CD4-positive, alpha-beta T cell (primary cell): ENCODE measurements at regions not wholly inside any gene's neighbourhood (a gene's known extent, or its start where the extent isn't known, plus 50 kb on each side); places are given as distances from the start of the nearest gene placed in this dataset.

Experiments used
- ATAC-seq: fragments of 200-7000 bp; cut with Tn5 transposase; one replicate; pipeline ENCODE4 v1.10.0; 2022; ENCODE audit warnings: mild to moderate bottlenecking; ENCODE audit not compliant: poor library complexity
- CTCF ChIA-PET: fragments of 350-600 bp; sonication (Branson Sonifier 250); formaldehyde crosslinking; loops from one replicate; lab custom pipeline; 2021; ENCODE audit warnings: antibody characterized with exemption, inconsistent platforms; lab: Charles Lee
- POLR2A ChIA-PET: fragments of 350-600 bp; sonication (Branson Sonifier 250); formaldehyde crosslinking; loops from one replicate; lab custom pipeline; 2021; ENCODE audit warnings: antibody characterized with exemption, inconsistent platforms; lab: Charles Lee
- DNase-seq, 14 experiments: peaks; one replicate each; pipeline ENCODE4 v3.0.0-alpha.2; 2013 to 2020; ENCODE audit warnings: mixed read lengths in 2 of 14
- H3K27ac ChIP-seq, 2 donors: one replicate each; pipeline versions ENCODE4 v1.5.1 to v1.7.0; 2013; ENCODE audit warnings: low read length in 2 of 2, low read depth in 1 of 2, mild to moderate bottlenecking in 1 of 2
- H3K27me3 ChIP-seq, 2 experiments: 1 replicate in 1 of 2; 2 replicates in 1 of 2; pipeline versions ENCODE4 v1.6.1 to v1.7.0; 2013; ENCODE audit warnings: low read length in 2 of 2, control low read depth in 1 of 2, mild to moderate bottlenecking in 1 of 2, moderate library complexity in 1 of 2; ENCODE audit not compliant: insufficient read depth in 2 of 2, control insufficient read depth in 1 of 2
- H3K36me3 ChIP-seq: one replicate; pipeline ENCODE4 v1.6.1; 2013; ENCODE audit warnings: low read length, control low read depth; ENCODE audit not compliant: insufficient read depth
- H3K4me1 ChIP-seq: one replicate; pipeline ENCODE4 v1.6.1; 2013; ENCODE audit warnings: low read length, control low read depth; ENCODE audit not compliant: insufficient read depth
- H3K4me3 ChIP-seq: one replicate; pipeline ENCODE4 v1.5.1; 2013; ENCODE audit warnings: mild to moderate bottlenecking, low read length, moderate library complexity
- H3K9me3 ChIP-seq, 2 experiments: 1 replicate in 1 of 2; 2 replicates in 1 of 2; pipeline versions ENCODE4 v1.6.1 to v1.7.0; 2013; ENCODE audit warnings: low read length in 2 of 2, mild to moderate bottlenecking in 2 of 2, control low read depth in 1 of 2, moderate library complexity in 1 of 2; ENCODE audit not compliant: control insufficient read depth in 1 of 2, insufficient read depth in 1 of 2
- H3K27ac Mint-ChIP-seq: one replicate; pipeline ENCODE4 v1.8.0; 2020; ENCODE audit warnings: mixed read lengths
- H3K27me3 Mint-ChIP-seq: one replicate; pipeline ENCODE4 v1.8.0; 2021; ENCODE audit warnings: mixed read lengths
- H3K36me3 Mint-ChIP-seq: one replicate; pipeline ENCODE4 v1.8.0; 2021; ENCODE audit warnings: low read depth, mixed read lengths
- H3K4me1 Mint-ChIP-seq: one replicate; pipeline ENCODE4 v1.8.0; 2021; ENCODE audit warnings: low read depth, mixed read lengths
- H3K4me3 Mint-ChIP-seq: one replicate; pipeline ENCODE4 v1.8.0; 2020; ENCODE audit warnings: mild to moderate bottlenecking, mixed read lengths
- H3K9me3 Mint-ChIP-seq: one replicate; pipeline ENCODE4 v1.8.0; 2020; ENCODE audit warnings: mixed read lengths
- intact Hi-C, 2 experiments: fragments of 100-400 bp; cut with DNase I in 1 of 2; cut with micrococcal nuclease in 1 of 2; formaldehyde crosslinking; loops; one replicate each; pipeline versions ENCODE4 v1.15.1 to v1.9.0; 2023 to 2025; cut with DNase I, micrococcal nuclease
- TF ChIP-seq, protein P1 (sequence below): fragments of 200-600 bp; IDR thresholded peaks from one replicate; pipeline ENCODE4 v1.8.0; 2022; ENCODE audit warnings: antibody characterized with exemption, mild to moderate bottlenecking

DNA sequence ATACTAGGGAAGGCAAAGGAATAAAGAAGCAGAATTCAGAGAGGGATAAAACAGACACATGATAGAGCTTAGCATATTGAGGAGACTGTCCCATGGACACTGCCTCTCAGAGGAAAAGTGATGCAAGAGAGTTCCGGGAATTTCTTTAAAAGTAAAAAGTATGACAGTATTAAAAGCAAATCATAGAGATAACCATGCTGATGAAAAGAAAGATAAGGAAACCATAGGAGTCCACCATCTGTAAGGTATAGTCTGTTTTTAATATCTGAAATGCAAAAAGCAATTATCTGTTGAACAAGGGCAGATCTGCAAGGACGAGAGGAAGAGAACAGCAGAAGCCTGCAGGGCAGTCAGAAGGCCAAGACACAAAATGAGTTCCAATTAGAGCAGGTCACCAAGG is 495.9 kb upstream of the GOLIM4 start:
- Mint-ChIP-seq H3K4me3 (no peak overlapping the region), H3K9me3 (no peaks in the 10 kb centered on the region), H3K27ac (no peak overlapping the region), H3K36me3 (no peaks in the 10 kb centered on the region), H3K4me1 (no peaks in the 10 kb centered on the region), H3K27me3 (no peaks in the 10 kb centered on the region)
- Histone ChIP-seq H3K36me3 (no peaks in the 10 kb centered on the region), H3K27me3 (no peaks in the 10 kb centered on the region), H3K4me1 (no peaks in the 10 kb centered on the region), H3K9me3 (peaks cover 0 to 3% of the 10 kb centered on the region in 2 experiments), H3K4me3 (no peak overlapping the region), H3K27ac (no peak overlapping the region)
- ChIA-PET POLR2A (no interaction called here), CTCF (no interaction called here)
- ATAC-seq (no peak), DNase-seq (no peak)
- intact Hi-C loops = no loop called here
- TF ChIP-seq, protein P1, sequence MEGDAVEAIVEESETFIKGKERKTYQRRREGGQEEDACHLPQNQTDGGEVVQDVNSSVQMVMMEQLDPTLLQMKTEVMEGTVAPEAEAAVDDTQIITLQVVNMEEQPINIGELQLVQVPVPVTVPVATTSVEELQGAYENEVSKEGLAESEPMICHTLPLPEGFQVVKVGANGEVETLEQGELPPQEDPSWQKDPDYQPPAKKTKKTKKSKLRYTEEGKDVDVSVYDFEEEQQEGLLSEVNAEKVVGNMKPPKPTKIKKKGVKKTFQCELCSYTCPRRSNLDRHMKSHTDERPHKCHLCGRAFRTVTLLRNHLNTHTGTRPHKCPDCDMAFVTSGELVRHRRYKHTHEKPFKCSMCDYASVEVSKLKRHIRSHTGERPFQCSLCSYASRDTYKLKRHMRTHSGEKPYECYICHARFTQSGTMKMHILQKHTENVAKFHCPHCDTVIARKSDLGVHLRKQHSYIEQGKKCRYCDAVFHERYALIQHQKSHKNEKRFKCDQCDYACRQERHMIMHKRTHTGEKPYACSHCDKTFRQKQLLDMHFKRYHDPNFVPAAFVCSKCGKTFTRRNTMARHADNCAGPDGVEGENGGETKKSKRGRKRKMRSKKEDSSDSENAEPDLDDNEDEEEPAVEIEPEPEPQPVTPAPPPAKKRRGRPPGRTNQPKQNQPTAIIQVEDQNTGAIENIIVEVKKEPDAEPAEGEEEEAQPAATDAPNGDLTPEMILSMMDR = no peak

GRCh38 chr3:168589376-168589775 is 493.7 kb upstream of the GOLIM4 start:
- H3K9me3 Mint-ChIP-seq = no peaks in the 10 kb centered on the region
- no peak overlapping the region for H3K4me3 Mint-ChIP-seq
- ATAC-seq = no peak
- H3K27me3 Mint-ChIP-seq = no peaks in the 10 kb centered on the region
- H3K27me3 ChIP-seq = no peaks in the 10 kb centered on the region
- CTCF ChIA-PET = no interaction called here
- intact Hi-C loops = no loop called here
- H3K4me1 Mint-ChIP-seq = no peaks in the 10 kb centered on the region
- H3K36me3 Mint-ChIP-seq = no peaks in the 10 kb centered on the region
- H3K36me3 ChIP-seq = no peaks in the 10 kb centered on the region
- DNase-seq = no peak
- peaks cover 0 to 3% of the 10 kb centered on the region in 2 experiments for H3K9me3 ChIP-seq
- no peaks in the 10 kb centered on the region for H3K4me1 ChIP-seq
- H3K27ac Mint-ChIP-seq = no peak overlapping the region
- TF ChIP-seq, protein P1 = no peak
- POLR2A ChIA-PET = no interaction called here
- no peak overlapping the region for H3K27ac ChIP-seq
- no peak overlapping the region for H3K4me3 ChIP-seq

- Histone ChIP-seq H3K27ac (no peak overlapping the region), H3K36me3 (no peaks in the 10 kb centered on the region), H3K9me3 (no peaks in the 10 kb centered on the region), H3K4me3 (no peak overlapping the region), H3K27me3 (no peaks in the 10 kb centered on the region), H3K4me1 (no peaks in the 10 kb centered on the region)
- TF ChIP-seq, protein P1 = no peak
- intact Hi-C loops = no loop called here
- Mint-ChIP-seq H3K4me3 (no peak overlapping the region), H3K36me3 (no peaks in the 10 kb centered on the region), H3K27me3 (no peaks in the 10 kb centered on the region), H3K27ac (no peak overlapping the region), H3K9me3 (no peaks in the 10 kb centered on the region), H3K4me1 (no peaks in the 10 kb centered on the region)
- CTCF ChIA-PET = no interaction called here
- DNase-seq (no peak), ATAC-seq (no peak)
- POLR2A ChIA-PET = no interaction called here
These were observed 489.8 kb upstream of the GOLIM4 start for GRCh38 chr3:168585544-168585943.
